ENCODE measurements at regions not wholly inside any gene's neighbourhood (a gene's known extent, or its start where the extent isn't known, plus 50 kb on each side); places are given as distances from the start of the nearest gene placed in this dataset.

DNA sequence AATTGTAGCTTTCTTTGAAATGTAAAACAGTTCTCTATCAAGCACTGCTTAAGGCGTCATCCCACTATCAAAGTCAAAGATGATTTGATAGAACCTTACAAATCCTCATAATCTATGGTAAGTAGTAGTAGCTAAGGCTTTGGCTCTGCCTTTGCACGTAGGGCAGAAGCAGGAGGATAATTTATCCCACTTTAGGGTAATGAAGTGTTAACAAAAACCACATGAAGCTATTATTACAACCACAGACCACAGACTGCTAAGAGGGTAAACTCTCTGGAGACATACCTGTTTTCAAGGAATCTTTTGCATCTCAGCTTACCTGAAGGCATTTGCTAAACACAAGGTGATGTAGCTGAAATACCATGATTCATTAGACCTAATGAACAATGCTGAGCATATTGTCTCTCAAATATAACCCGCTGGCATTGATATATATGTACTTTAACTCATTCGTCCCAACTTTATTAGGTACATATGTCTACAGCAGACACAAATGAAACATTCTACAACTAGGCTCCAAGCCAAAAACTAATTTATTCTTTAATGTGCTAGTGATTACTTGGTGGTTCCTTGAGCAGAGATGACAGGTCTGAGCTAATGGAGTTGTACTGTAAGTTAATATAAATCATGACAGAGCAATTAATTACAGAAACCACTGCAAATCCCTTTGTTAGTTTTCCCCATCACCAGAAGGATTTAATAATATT is 368.8 kb downstream of the ETNK1 start:
- DNase-seq, result no peak

DNA sequence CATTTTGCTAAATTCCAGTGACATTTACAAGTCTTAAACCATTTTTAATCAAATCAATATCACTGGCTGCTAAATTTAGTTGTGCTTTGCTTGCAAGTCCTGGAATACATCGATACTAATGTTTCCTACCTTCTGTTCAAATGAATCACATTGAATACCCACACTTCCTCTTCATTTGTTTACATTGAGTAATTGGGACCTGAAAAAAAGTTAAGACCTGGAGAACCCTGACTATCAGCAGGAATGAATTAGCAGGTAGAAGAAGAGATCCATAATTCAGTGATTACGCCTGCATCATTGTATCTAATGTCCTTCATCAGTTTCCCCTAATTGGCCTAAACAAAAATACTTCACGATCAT is 369.3 kb downstream of the ETNK1 start:
- DNase-seq, result no peak

DNA sequence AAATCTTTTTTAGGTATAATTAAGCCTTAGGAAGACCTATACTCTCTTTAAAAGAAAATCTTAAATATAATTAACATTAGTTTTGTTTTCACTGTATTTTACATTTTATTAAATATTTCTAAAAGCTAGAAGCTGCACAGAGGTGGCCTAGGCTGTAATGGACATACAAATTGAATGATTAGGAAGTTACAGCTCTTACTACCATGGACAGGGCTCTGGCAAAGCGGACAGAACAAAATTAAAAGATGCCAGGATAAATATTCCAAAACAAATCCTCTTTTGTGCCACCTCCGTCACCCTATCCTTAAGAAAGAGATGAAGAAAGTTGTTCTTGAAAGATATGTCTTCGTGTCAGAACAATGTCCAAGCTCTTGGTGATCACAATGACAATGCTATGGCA is 376.5 kb downstream of the ETNK1 start:
- no peak for DNase-seq

DNA sequence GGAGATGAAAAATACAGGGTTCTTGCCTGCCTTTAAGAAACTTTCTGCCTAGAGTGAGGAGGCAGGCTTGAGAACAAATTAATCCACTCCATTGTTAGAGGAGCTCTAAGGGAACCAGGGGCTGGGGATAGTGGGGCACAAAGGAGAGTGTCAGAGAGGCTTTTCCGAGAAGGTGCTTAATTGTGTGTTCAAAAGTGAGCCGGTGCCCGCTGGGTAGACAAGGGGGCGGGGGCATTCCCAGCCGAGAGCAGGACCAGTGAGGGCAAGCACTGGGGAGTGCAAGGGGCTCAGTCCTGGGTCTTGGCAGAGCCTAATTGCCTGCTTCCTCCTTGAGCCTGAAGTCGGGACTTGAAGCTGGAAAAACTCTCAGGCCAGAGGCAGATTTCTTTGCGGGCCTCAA is 377.4 kb downstream of the ETNK1 start:
- no peak for DNase-seq

DNA sequence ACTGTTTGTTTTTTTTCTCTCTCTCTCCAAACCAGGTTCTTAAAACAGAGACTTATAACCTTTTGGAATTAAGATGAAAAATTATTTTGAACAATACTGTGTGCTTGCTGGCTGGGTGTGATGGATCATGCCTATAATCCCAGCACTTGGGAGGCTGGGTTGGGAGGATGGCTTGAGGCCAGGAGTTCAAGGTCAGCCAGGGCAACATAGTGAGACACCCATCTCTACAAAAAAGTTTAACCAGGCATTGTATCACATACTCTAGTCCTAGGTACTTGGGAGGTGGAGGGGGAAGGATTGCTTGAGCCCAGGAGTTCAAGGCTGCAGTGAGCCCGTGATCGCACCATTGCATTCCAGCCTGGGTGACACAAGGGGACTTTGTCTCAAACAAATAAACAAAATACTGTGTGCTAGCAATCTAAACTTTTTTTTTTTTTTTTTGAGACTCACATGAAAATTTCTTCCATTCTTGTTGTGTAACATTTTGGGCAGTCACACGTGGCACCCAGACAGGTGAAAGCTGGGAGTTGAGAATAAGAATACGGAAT is 379.6 kb downstream of the ETNK1 start:
- DNase-seq, result no peak

DNA sequence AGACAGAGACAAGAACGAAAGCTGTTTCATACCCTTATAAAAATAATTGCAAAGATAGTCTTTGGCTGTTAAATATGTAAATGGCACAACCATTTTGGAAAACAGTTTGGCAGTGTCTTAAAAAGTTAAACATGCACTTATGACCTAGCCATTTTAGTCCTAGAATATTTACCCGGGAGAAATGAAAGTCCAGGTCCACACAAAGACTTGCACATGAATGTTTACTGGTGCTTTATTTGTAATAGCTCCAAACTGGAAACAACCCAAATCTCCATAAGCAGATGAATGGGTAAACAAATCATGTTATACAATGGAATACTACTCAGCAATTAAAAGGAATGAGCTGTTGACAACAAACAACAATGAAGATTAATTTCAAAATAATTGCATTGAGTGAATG is 380.4 kb downstream of the ETNK1 start:
- no peak for DNase-seq

DNA sequence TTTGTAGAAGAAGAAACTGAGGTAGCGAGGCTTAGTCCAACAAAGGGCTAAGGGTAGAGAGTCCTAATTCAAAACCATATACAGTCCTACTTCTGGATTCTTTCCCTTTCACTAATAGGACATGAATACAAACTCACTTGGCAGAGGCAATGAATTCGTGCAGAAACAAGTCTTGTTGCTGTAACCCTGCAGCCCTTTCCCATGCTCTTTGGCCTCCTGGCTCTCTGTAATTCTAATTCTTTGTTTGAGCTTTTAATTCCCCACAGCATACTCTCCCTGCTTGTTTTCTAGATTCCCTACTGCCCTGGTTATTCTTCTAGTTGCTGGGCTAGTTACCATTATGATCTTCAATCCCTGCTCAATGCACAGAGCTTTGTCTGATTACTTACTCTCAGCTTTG is 381.4 kb downstream of the ETNK1 start:
- DNase-seq, result no peak

DNA sequence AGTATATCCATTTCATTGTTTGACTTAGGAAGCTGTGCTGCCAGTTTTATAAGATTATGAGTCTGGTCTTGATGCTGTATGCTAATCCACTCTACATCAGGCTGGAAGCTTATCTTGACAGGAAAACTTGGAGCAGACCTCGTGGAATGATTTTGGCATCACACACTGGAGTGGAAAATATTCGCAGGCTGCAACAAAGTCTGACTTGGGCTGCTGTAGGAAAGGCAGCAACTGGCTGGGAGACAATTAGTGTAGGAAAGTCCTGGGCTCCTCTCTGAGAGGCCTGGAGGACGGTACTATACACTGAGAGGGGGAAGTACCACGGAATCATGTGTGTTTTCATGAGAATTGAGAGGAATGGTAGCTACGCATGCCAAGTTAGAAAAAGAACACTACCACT is 383.7 kb downstream of the ETNK1 start:
- no peak for DNase-seq

DNA sequence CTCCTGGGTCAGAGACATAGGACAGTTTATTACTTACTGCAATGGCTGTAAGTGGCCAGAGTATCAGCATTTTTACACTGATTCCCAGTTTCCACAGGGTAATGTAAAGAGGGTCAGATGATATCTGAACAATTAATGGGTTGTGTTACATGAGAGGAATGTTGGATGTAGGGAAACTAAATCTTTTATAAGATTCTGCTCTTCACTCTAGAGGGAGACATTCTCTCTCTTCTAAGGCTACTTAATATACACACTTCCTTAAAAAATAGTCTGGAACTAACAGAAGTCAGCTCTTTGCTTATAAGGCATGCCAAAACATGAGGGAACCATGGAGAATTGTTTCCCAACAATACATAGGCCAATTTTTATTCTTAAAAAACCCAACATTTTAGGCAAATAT is 389.8 kb downstream of the ETNK1 start:
- no peak for DNase-seq

DNA sequence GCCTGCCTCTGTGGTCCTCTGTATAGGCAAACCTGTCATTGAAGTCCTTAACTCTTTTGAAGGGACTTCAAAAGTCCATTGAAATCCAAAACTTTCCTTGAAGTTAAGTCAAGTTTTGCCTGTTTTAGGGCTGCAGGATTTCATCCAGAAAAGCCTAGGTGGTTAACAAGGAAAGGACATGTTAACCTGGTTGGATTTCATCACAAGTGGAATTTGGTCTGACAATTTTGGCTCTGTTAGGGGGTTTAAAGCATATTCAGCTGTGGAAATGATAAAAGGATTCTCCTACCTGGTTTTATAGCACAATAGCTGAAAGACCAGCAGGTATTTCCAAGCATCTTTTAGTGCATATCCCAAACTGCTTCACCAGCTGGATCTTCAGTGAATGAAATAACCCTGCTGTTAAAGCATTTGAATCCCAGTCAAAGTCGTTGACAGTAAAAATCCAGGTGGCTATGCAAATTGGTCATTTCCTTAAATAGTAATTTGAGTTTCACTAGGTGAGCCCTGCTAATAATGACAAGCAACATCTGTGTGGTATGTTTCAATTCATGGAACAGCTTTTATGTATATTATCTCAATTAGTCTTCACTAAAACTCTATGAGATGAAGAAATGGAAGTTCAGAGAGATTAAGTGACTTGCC is 400.5 kb downstream of the ETNK1 start:
- no peak for DNase-seq

DNA sequence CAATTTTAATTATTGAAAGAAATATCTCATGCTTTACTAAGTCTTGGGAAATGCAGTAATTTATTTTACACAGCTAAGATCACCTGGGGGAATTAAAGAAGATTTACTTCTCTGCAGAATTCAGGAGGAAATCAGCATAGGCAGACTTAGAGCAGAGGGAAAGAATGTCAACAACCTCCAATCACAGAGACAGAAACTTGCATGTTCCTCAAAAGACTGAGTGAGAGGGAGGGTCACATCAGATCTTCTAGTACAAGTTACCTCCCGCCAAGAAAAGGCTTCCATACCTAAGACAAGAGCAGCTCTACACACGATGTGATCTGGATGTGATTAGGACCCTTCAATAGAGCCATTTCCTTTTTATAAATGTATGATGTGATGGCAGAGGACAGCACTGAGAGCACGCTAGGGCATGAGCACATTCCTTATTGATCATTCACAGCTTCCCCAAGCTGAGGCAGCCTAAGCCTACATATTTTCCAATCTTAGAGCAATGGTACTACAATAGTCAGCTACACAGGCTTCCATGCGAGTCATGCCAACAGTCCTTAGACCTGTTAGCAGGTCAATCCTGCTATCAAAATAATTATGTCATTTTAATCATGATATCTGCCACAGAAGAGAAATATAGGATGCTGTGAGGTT is 403.3 kb downstream of the ETNK1 start:
- DNase-seq, result peak; percentile 3

DNA sequence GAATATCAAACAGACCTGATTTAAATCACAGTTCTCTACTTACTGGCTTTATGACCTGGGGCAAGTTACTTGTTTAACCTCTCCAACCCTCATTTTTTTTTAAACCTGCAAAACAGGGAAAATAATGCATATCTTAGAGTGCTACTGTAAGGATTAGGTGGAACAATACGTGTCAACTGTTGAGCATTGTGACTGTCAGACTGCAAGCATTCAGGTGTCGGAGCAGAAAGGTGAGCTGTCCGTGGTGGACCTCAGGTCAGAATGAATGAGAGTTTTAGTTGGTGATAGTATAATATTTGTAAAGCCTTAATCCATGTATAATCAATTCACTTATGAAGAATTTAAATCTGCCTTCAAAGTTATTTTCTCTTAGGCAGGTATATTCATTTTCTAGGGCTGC is 404.2 kb downstream of the ETNK1 start:
- no peak for DNase-seq

DNA sequence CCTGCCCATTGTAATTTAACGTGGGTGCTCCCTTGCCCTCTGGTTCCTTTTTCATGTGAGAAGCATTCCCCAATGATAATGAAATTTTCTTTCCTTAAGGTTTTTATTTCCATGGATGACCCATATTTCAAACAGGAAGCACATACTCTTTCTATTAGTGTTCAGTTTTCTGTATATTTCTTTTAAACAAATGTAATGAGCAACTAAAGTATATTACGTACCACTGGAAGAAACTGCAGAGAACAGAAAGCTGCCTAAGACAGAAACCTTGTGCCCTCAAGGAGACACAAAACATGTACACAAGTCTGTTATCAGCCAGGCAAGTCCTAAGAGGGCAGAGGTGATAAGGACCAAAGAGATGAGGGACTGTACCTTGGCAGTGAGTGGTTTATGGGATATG is 414.9 kb downstream of the ETNK1 start:
- DNase-seq, result peak; percentile 3

DNA sequence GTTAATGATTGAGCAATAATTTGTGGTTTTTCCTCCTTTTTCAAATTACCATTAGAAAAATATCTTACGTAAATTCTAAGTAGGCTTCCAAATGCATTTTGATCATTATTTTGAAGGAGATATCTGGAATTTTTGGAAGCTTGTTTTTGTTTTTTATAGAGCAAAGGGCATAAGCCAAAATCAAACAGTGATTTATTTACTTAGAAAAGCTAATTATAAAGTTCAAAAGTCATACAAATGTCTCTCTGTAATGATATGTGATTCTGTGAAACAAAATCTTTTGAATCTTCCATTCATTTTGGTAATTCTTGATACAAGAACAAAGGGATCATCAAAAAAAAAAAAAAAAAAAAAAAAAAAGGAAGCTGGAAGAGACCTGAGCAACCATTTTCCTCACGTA is 416.8 kb downstream of the ETNK1 start:
- DNase-seq, result no peak

DNA sequence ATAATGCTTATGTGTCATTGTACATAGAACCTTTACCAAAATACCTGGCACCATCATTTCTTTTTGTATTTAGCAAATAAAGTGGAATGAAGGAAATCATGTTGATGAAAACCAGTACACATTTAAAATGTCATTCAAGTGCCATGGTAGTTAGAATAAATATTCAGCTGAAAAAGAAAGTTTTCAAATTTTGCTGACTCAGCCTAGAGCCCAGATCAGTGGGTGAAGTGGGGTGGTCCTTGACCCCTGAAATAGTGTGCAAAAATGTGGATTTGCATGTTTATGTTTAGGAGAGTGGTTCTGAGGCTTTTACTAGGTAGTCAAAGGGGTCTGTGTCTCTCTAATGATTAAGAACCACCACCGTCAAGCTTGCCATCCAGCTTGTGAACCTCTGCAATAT is 418.7 kb downstream of the ETNK1 start:
- DNase-seq, result no peak

DNA sequence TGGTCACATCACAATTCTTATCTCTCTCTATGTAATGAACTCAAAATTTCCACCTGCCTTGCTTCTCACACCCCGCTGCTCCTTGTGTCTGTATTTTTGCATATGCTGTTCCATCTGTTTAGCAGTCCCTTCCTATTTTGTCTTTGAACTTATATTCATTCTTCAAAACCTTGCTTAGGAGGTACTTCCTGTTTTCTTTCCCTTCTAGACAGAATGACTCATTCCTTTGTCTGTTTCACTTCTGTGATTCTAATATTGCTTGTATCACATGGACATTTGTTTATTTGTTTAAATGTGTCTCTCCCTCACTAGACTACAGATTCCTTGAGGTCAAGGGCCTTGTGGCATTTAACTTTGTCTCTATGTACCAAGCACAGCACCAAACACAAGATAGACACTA is 424.2 kb downstream of the ETNK1 start:
- DNase-seq, result peak; percentile 1

DNA sequence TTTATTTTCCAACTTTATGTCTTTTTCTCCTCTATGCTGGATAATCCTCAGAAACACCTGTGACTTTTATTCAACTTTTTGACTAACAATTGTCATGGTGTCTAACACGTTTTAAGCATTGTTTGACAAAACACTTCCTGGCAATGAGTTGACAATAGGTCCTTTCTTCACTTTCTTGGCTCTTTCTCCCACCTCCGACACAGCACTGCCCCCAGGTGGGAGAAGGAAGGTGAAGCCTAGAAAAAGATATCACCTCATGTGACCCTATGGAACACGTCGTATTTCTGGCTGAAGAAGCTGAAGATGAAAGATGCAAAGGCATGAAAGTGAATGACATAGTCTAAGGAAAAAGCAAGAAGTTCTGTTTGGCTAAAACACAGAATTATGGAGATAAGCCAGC is 430.0 kb downstream of the ETNK1 start:
- DNase-seq, result peak; percentile 8

DNA sequence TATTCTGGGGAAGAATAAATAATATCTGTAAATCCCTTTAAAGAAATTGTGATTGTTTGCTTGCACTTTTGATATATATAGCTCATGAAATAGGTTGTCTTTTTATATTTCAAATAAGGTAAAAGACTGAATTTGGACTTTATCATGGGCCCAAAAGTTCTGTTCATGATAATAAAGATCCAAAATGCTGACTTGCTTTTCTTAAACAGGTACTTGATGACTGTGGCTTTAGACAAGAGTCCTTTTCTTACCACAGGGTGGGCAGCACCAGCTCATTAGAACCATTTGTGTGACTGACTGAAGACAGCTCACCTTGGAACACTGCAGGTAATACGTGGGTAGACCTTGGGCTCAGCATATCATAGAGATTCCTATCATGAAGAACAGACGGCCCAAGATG is 432.6 kb downstream of the ETNK1 start:
- DNase-seq, result no peak

DNA sequence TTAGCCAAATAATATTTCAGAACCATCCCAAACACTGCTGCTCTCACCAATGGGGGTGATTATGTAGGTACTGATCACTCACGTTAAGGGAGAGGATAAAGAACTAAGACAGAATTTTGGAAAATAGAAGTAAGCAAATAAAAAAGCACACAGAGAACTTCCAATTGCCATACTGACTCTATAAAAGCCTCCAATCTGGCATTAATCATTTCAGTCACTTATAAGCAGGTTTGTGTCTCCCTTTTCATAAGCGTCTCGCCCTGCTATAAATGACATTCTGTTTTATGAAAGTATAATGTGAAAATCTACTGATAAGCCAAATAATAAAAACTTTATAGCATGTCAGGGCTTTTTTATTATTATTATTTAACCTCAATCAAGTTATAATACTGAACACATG is 435.2 kb downstream of the ETNK1 start:
- no peak for DNase-seq

DNA sequence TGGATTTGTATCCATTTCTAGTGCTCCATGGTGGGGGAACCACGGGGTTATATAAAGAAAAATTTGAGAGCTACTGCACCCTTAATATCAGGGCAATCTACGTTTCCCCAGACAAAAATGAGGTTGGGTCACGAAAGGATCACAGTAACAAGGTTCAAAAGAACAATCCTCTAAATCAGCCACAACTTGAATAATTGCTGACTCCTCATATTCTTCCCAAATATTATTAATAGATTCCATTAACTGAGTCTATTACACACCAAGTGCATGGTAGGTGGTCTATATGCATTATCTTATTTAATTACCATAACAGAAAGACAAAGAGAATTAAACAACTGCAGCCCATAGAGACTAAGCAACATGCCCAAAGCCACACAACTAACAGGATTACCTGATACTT is 438.2 kb downstream of the ETNK1 start:
- DNase-seq, result no peak

DNA sequence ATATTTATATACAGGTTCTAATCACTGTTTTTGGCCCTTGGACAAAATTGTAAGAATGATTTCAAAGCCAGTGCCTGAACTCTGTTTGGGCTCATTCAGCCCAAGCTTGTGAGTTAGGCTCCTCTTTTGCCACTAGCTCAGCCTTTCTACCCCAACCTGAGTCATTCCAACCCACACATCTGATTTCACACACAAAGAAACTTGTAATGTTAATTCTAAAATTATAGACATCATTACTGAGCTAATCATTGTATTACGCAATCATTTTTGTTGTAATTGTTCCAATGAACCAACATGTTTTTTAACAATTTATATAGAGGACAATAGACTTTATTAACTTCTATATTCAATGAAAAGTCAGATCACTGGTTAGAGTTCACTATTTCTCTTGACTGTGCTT is 441.1 kb downstream of the ETNK1 start:
- no peak for DNase-seq

DNA sequence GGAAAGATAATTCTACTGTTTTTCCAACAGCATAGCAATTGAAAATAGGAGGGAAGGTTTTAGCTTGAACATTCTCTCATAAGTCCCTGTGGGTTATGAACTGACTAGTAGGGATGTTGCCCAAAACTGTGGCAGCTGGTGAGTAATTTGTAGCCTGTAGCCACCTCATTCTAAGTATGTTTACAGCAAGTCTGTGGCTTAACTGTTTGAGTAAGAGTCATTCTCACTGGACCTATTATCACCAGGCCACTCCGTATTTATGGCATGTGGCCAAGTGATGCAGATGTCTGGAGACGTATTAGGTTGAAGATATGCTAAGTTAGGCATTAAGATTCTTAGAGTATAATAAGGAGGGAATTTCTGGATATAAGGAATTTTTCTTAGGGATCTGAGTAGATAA is 458.3 kb downstream of the ETNK1 start:
- peak; percentile 47 for DNase-seq

DNA sequence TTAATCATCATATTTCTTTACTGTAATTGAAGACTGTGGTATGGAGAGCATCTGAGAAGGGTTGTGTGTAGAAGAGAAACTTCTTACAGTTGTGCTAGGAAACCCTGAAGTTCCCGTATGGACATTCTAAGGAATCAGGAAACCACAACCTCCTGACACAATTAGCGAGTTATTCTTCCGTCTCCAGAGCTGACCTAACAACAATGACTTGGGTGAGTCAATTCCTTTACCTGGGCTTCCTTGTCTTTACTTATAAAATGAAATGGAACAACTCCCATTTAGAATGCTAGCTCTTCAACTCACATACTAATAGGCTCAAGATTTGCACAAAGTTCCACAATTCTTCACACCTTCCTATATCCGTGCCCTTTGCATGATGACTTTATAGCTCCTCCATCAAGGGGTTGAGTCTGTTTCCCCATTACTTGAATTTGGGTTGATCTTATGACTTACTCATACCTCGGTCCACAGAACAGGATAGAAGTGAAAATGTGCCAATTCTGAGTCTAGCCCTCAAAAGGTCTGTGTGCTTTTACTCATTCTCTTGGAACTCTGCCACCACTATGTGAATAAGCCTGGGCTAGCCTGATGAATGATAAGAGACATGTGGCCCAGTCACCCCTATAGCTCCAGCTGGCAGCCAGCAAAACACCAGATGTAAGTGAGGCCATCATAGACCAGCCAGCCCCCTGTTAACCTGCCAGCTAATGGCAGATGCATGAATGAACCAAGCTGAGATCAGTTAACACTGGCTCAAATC is 459.4 kb downstream of the ETNK1 start:
- peak; percentile 69 for DNase-seq

DNA sequence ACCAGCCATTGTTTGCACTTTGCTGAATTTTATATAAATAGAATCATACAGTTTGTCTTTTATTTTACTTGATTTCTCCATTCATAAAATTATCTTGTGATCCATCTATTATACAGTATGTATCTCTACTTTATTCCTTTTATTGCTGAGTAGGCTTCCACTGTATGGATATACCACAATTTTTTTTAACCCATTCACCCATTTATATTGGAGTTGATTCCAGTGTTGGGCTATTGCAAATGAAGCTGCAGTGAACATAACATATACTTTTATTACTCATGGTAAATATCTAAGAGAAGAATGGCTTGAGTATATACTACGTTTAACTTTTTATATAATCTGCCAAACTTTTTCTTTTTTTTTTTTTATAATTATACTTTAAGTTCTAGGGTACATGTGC is 463.6 kb downstream of the ETNK1 start:
- no peak for DNase-seq
